Frontal cortex (tissue), 3 donors: ENCODE measurements at regions not wholly inside any gene's neighbourhood (a gene's known extent, or its start where the extent isn't known, plus 50 kb on each side); places are given as distances from the start of the nearest gene placed in this dataset.
"Not testable (repeated sequence)": the region's sequence is repeated elsewhere in the genome, so short reads cannot be mapped to it uniquely, and the experiment has no call there.

Experiments used
- DNase-seq, 2 donors: peaks; one replicate each; pipeline ENCODE4 v3.0.0; 2012; ENCODE audit warnings: low spot score in 2 of 2
- FAIRE-seq: peaks from 2 replicates; lab custom pipeline; 2012; peaks lifted over from hg19 to GRCh38; lab: Jason Lieb, UNC
- donor health status: control.
- donor health status: control.
- donor health status: control.

DNA sequence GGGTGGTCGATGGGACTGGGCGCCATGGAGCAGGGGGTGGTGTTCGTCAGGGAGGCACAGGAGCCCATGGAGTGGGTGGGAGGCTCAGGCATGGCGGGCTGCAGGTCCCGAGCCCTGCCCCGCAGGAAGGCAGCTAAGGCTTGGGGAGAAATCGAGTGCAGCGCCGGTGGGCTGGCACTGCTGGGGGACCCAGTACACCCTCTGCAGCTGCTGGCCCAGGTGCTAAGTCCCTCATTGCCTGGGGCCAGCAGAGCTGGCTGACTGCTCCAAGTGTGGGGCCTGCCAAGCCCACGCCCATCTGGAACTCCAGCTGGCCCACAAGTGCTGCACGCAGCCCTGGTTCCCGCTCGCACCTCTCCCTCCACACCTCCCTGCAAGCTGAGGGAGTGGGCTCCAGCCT lies 1009.6 kb downstream of the TMTC2 start:
- FAIRE-seq, DNase-seq: not testable (repeated sequence)

DNA sequence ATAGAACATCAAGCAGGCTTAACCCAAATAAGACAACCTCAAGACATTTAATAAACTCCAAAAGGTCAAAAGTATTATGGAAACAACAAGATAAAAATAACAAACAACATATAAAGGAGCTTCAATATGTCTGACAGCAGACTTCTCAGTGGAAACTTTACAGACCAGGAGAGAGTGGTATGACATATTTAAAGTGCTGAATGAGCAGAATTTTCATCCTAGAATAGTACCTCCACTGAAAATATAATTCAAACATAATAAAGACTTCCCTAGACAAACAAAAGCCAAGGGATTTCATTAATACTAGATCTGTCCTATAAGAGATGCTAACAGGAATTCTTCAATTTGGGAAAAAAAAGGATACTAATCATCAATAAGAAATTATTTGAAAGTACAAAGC lies 1005.0 kb downstream of the TMTC2 start:
- no peak for DNase-seq
- no peak for FAIRE-seq

DNA sequence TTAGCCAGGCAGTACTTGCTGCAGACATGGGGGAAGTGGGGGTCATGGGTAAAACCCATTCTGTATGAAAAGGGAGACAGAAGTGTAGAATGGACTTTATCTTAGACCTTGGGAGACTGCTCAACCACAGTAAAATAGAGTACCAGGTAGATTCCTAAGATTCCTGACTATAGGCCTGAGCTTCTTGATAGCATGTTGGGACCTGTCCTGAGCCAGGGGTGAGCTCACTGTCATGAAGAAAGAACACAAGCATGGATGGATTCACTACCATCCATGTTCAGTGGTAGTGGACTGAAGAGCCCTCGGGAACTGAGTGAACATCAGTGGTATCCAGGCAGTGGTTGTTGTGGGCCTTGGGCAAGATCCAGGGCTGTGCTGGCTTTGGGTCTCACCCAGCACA lies 1003.8 kb downstream of the TMTC2 start:
- DNase-seq (no peak), FAIRE-seq (no peak)

DNA sequence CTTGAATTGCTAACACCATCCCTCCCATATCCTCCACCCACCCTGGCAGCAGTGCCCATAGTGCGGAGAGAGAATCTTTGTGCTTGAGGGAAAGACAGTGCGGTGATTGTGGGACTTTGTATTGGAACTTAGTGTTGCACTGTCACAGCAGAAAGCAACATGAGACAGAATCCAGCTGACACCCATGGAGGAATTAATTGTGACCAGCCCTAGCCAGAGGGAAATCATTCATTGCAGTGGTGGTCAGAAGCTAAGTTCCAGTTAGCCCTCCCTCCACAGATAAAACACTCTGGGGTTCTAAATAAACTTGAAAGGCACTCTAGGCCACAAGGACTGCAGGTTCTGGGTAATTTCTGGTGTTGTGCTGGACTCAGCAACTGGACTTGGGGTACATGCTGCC lies 1002.6 kb downstream of the TMTC2 start:
- no peak for FAIRE-seq
- no peak for DNase-seq

DNA sequence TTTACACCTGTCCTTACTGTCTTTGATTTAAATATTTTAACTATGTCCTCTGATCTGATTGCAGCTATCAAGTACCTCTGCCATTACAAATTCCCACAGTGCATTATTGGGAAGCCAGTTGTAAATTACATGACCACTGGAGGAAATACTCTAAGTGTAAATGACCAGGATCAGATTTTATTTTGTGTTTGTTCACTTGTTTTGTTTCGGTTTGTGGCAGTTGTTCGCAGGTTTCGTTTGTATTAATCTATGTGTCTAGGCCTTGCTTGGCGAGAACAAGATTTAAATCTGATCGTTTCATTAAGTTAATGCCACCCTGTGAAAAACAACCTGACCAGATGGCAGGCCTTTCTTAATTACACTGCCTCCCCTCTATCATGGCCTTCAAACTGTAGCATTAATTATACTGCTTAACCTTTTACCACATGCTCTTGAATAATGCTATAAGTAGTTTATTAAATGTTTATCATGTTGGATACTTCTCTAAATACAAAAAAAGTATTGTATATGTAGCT lies 990.1 kb downstream of the TMTC2 start:
- FAIRE-seq, result no peak
- DNase-seq, result no peak

DNA sequence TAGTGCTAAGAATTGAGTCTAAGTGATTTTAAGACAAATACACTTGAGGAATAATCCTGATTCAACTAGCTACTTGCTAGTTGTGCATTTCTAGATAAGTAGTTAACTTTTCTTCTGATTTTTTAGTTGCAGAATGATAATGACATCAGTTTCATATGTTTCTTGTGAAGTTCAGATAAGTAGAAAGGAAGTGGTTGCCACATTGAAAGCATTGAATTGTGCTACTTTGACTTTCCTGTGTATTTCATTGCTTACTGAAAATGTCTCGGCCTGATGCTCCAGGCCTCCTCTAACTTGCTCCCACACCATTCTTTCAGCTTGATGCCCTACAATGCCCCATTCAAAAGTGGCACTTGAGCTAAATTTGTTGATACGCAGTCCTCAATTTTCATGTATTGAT lies 980.0 kb downstream of the TMTC2 start:
- no peak for DNase-seq
- no peak for FAIRE-seq

DNA sequence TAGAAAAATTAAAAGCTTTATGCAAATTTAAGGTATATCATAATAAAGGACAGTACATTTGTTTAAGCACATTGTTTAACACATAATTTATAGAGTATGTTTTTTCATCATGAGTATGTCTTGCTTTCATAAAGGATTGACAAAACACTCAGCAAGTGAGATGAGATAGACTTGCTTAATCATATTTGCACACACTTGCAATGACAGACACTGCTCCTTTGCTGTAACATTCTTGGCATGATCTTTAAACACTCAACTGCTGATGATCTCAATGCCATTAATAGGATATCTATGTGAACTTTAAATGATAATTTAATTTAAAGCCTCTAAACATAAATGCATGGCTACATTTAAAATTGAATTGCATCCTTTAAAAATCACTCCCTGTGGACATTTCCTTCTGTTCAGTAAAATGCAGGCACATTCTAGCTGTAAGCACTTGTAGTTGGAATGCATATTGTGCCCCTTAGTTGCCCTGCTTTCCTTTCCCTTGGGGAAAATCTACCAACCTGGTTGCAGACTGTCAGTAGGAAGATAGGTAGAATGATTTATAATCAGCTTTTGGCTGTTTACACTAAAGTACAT lies 979.0 kb downstream of the TMTC2 start:
- no peak for FAIRE-seq
- DNase-seq, result no peak

DNA sequence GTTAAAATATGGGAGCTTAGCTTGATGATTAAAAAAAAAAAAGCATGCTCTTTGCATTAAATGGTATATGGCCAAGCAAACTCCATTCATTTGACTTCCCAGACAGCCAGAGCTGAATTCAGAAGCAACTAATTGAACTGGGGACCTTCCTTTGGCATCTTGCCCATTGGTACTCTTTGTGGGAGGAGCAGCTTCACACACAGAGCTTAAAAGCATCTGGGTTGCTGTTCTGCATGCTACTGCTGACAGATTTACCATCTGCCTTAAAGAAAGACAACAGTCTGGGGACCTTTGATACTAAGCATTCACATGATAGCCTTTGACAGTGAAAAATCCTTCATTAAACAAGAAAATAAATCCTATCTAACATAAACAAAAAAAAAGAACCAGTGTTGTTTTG lies 977.9 kb downstream of the TMTC2 start:
- FAIRE-seq, result no peak
- DNase-seq, result no peak

DNA sequence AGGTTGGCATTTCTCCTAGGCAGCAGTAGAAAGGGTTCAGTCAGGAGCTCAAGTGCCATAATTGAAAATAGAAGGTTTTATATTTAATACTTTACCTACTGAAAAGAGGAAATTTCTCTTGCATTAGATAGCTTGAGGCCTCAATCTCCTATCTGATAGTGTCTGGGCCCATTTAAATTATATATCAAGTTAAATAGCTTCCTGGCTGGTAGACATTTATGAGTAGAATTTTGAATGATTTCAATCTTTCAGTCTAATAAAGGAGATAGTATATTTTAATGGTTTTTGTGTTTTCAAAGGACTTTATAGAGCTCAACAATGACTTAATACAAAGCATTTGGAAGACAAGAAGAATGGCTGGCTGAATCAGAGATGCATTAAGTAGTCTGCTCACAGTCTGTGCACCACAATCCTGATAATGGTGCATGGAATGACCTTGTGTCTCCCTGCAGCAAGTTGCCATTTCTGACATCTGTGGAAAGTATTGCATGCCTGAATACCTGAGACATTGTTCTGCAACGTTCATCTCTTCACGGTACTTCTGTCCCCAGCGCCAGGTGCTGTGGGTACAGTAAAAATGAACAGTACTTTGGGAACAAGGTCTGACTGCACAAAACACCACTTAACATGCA lies 974.1 kb downstream of the TMTC2 start:
- no peak for DNase-seq
- FAIRE-seq, result no peak

DNA sequence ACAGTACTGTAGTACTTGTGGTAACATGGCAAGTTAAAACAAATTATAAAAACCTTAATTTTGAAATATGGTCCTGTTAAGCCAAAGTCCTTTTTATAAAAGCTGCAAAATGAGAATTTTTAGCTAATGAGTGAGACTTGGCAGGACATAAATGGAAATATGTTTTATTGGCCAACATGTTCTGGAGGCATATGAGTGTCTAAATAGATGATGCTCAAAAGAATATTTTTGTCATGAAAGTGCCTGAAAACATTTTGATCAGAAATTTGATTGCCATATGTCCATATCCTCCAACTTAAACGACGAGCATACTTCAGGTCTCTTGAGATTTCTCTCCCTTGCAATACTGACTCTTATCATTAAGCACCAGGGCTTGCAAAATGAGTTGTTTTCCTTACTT lies 972.6 kb downstream of the TMTC2 start:
- no peak for FAIRE-seq
- DNase-seq, result no peak

DNA sequence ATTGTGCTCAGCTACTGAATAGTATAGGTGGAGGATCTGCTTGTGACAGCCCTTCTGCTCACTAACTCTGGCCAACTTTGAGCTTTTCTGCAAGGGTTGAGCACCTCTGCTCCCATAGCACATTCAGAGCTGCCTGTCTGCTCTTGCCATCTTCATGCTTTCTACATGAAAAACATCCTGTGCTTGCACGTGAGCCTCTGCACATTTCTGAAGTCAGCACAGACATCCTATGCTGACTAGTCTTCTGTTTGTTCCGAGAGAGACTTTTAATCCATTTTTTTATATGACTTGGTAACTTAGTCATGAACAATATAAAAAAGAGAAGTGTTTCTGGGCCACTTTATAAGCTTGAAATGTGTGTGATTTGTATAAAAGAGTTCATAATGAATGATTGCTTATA lies 969.3 kb downstream of the TMTC2 start:
- no peak for DNase-seq
- no peak for FAIRE-seq

DNA sequence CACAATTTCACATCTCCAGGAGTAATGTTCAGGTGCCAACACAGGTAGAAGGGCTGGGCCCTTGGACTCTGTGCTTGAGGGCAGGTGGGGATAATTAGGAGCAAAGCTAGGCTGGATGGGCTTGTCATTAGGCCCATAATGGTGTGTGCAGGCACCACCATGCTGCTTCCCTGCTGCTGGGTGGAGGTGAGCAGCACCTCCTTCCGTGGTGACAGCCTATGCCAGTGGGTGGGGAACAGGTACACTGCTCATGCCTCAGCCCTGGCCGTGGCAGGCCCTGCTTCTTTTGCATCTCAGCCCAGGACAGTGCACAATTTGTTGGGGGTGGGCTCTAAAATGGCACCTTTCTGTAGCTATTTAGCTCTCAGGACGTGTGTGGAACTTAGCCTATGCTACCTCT lies 955.5 kb downstream of the TMTC2 start:
- DNase-seq (no peak), FAIRE-seq (no peak)

DNA sequence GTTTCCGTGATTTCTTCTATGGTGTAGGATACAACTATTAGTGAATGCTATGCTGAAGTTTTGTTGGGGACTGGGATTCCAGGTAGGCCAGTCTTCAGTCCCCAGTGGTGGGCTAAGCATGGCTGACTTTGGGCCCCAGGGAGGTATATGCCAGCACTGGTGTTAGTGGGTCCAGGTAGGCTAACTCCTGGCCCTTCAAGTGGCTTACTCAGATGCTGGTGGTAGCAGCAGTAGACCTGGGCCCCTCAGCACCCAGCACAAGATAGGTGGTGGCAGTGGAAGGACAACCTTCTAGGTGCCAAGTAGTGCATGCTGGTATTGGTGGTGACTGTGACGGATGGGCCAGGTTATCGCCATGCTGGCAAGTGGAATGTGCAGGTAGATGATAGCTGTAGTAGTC lies 955.1 kb downstream of the TMTC2 start:
- FAIRE-seq (no peak), DNase-seq (no peak)

DNA sequence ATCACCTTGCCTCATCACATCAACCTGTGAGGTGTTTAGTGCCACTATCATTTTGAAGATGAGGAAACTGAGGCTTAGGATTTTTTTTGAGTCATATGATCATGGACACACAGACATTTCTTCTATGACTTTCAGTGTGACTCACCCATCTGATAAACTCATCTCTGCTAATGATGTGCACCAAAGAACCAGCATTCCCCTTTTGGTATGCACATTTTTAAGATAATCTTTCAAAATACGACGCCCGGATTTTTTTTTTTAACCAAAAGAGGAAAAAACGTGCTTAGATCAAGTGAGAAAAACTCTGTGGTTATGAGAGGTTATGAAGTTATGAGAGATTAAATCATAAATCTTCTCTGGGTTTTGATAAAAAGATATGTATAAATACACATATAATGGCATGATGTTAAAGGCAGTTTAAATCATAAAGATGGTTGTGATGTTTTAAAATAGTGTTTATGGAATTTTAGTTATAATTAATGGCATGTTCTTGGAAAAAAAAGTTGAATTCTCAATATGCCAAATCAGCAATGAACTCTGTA lies 948.1 kb downstream of the TMTC2 start:
- FAIRE-seq (no peak), DNase-seq (no peak)

DNA sequence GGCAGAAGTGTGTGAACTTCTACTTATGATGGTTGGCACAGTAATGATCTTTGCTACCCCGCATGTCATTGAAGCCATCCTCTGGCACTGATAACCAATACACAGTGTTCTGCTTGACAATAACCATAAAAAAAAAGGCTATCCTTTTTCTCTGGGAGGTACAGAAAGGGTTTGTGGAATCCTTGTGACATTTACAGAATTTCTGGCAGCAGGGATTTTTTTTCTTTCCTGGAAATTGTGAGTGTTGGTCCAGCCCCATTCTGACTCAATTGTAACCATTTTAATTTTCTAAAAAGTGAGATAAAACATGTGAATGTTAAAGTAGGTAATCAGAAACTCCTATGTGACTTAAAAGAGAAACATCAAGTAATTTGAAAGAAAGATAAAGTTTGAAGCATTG lies 943.8 kb downstream of the TMTC2 start:
- FAIRE-seq (no peak), DNase-seq (no peak)

DNA sequence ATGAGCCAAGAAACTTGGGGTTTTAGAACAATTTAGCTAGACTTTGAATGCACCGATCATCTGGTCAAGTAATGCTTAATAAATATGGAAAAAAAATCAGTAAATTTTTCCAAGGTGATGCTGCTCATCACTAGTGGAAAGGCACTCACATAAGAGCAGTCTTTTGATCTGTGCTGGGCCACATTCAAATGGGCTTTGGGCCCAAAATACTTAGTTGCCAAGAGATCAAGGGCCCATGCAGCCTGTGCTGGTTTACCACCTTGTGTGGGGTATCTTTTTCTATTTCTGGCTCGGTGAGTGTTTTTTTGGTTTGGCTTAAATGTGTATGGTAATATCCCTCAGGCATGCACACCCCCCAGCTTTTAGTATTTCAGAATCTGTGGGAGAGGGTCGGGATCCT lies 943.2 kb downstream of the TMTC2 start:
- FAIRE-seq, result no peak

DNA sequence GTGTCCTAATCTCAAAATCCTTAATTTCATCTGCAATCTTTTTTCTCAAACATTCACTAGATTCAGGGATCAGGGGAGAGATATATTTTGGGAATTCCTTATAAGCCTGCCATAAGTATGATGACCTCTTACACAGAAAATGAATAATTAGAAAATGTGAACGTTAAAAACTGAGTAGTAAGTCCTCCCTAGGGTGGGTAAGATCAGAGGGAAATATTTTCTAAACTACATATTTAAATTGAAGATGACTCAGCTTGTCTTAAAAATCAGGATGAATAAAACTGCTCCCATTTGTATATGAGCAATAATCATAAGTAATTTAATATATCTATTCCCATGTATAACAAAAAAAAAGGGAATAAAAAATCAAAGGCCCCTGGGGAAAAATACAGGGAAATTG lies 935.5 kb downstream of the TMTC2 start:
- DNase-seq, result no peak
- FAIRE-seq, result no peak

More for the DNA sequence above, 943.2 kb downstream of the TMTC2 start:
- DNase-seq, result no peak

DNA sequence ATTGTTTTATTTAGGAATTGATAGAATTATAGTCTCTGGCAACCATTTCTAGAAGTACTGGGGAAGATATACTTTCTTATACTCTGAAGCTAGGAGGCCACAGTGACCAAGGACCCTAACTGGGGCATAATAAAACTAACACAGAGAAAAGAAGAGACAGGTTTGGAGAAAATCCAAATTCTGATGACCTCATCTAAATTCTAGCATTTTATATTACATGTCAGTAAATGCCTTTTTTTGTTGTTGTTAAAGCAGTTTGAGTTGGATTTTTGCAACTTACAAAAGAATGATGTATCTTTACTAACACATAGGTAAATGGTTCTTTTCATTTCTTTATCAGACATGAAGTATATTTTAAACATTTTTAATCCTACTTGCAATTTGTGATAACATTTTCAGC lies 933.3 kb downstream of the TMTC2 start:
- FAIRE-seq (no peak), DNase-seq (no peak)

DNA sequence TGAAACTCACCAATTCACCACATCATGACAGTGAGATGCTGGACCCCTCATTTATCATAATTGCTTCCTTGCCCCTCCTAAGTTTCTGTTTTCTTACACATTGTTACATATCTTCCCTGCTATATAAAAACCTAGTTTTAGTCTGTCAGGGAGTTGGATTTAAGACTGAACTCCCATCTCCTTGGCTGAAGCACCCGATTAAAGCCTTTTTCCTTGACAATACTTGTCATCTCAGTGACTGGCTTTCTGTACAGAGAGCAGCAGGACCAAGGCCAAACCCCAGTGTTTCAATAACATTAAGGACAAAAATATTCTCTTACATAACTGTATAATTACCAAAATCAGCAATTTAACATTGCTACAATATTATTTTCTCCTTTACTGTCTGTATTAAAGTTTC lies 928.4 kb downstream of the TMTC2 start:
- FAIRE-seq (no peak), DNase-seq (no peak)

DNA sequence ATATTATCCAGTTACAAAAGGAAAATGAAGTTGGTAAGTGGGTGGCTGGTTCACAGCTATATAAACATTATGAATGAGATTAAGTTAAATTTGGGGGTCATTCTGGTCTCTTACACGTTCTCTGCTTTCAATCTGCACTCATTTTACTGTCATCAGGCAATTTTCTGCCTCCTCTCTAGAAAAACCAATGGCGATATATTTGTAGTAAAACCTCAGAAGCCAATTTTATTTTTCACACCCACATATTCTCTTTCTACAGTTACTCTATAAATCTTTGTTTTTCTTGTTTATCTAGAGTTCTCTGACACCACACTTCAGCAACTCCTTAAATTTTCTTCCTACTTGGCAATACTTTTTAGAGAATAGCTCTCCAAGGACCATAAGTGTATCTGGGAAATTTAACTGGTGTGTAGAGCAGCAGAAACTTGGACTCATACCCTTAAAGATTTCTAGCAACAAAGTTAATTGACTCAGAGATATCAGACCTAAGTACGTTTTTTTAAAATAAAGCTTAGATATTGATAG lies 926.9 kb downstream of the TMTC2 start:
- DNase-seq, result no peak
- no peak for FAIRE-seq

DNA sequence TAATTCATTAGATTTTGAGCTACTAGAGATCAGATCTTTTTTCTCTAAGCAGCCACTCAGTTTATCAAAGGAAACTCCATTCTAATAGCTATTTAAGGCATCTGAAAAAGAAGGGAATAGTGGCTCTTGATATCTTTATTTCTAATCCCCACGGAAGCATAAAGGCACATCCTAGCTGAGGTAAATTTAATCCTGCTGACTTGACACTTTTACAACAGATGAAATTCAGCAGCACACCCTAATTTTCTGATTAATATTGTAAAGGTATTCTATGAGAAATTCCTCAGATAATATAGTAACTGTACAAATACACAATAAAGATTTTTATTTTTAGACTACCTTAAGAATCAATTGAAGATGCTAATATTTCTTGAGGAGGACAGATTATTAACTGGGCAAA lies 916.4 kb downstream of the TMTC2 start:
- no peak for DNase-seq
- FAIRE-seq, result no peak

DNA sequence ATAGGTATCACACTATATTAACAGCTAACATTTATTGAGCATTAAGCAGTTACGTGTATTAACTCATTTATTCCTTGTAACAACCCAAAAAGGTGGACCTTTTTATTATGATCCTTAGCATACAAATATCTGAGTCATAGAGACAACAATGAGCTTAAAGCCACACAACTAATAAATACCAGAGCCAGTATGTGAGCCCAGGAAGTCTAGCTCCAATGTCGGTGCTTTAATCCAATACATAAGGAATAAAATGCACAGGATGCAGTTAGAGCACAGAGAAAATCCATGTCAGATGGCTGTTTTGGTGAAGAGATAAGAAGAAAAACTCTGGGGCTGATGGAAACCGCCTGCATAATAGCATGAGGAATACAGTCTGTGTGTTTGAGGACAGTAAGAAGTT lies 888.6 kb downstream of the TMTC2 start:
- FAIRE-seq, result no peak

More for the DNA sequence above, 888.6 kb downstream of the TMTC2 start:
- no peak for DNase-seq
